ENCODE measurements at regions not wholly inside any gene's neighbourhood (a gene's known extent, or its start where the extent isn't known, plus 50 kb on each side); places are given as distances from the start of the nearest gene placed in this dataset.
"Not testable (repeated sequence)": the region's sequence is repeated elsewhere in the genome, so short reads cannot be mapped to it uniquely, and the experiment has no call there.

GRCh38 chr6:65997539-65997938 lies 290.5 kb upstream of the EYS start:
- no peak for DNase-seq (ENCODE audit: low spot score)

DNA sequence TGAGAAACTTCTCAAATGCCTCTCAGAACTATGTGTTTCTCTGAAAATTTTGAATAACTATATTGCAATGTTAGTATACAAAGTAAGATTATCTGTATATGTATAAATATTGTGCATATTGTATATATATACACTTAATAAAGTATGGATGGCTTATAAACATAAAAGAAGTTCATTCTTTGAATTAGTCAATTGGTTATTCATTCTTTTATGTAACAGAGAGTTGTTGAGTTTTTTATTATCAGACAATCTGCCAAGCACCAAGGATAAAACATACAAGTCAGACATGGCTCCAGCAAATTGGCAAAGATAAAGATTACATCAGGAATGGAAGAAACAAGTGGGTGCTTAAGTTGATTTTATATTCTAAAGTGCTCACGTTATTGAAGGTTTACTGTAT lies 289.1 kb upstream of the EYS start:
- no peak for DNase-seq (ENCODE audit: low spot score)

DNA sequence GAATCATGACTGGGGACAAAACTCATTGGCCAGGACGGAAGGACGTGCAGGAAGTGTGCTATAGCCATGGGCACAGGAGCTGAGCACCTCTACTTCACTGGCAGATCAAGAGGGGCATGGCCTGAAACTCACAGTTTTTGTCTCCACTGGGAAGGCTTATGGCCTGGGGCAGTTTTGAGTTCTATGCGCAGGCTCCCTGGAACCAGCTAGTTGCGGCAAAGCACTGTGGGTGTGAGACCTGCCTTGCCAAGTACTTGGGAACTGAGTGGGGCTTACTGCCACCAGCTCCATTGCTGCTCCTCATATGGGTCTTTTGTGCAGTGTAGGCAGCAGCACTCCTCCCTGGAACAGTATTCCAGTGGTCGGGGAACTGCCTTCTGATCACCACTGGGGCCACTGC lies 282.6 kb upstream of the EYS start:
- no peak for DNase-seq (ENCODE audit: low spot score)

DNA sequence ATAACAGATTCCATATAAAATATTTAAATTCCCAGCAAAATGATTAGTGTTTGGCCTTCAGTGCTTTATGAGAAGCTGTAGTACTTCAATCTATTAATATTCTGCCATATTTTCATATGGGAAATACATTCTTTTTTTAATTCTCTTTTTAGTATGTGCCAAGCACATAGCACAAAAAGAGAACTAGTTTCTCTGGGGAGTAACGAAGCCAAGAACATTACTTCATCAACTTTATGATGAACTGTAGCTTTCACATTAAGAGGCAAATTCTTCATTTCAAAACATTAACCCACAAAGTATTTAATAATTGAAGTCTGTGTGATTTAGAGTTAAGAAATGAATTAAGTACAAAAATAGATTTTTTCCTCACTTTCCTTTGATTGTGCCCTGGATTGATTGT lies 281.0 kb upstream of the EYS start:
- no peak for DNase-seq (ENCODE audit: low spot score)

- no peak for DNase-seq (ENCODE audit: low spot score)
Observed at GRCh38 chr6:65984089-65984488, 277.1 kb upstream of the EYS start.

DNA sequence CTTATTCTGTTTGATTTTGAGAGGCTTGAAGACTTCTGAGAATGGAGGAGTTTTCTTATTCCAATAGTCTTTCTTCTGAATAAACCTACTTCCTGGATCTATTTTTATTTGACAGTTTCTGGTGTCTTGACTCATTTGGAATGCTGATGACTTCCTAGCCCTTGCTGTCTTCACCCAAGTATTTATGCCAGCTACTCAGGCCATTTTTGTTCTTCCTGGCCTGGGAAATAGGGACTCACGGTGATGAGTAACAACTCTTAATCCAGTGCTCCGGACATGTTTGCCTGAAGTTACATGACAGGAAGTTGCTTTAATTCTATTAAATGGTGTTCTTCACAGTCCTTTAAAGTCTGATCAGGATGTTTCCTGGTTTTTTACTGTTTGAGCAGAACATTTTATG lies 272.1 kb upstream of the EYS start:
- DNase-seq (ENCODE audit: low spot score), result no peak

DNA sequence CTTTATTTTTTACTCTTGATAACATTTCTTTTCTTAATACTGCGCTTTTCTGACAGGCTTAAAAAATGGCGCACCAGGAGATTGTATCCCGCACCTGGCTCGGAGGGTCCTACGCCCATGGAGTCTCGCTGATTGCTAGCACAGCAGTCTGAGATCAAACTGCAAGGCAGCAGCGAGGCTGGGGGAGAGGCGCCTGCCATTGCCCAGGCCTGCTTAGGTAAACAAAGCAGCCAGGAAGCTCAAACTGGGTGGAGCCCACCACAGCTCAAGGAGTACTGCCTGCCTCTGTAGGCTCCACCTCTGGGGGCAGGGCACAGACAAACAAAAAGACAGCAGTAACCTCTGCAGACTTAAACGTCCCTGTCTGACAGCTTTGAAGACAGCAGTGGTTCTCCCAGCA lies 264.2 kb upstream of the EYS start:
- not testable (repeated sequence) for DNase-seq (ENCODE audit: low spot score)

DNA sequence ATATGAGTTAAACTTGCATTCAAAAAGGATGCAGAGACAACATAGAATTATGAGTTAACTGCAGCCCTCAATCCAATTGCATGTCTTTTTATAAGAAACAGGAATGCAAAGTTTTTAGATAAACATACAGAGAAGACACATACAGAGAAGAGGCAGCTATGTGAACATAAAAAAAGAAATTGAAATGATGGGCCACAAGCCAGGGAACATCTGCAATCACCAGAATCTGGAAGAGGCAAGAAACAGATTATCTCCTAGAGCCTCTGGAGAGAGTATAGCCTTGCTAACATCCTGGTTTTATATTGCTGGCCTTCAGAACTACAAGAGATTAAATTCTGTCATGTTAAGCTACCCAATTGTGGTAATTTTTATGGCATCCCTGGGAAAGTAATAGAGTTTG lies 257.2 kb upstream of the EYS start:
- DNase-seq (ENCODE audit: low spot score), result no peak

GRCh38 chr6:65955034-65955433 lies 248.0 kb upstream of the EYS start:
- DNase-seq (ENCODE audit: low spot score), result no peak

DNA sequence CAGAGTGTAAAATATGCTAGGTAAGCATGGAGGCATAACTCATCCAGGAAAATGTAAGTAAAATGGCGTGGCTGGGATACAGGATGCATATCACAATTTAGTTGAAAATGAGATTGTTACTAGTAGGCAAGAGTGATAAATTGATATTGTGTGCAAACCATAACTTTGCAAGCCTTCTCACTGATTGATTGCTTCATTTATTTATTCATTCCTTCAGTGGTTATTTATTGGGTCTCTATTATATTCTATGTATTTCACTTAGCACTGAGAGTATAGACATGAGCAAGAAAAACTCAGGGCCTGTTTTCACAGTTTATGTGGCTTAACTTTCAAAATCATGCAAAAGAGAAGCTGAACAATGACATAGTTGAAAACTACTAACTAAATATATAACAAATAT lies 241.0 kb upstream of the EYS start:
- no peak for DNase-seq (ENCODE audit: low spot score)

DNA sequence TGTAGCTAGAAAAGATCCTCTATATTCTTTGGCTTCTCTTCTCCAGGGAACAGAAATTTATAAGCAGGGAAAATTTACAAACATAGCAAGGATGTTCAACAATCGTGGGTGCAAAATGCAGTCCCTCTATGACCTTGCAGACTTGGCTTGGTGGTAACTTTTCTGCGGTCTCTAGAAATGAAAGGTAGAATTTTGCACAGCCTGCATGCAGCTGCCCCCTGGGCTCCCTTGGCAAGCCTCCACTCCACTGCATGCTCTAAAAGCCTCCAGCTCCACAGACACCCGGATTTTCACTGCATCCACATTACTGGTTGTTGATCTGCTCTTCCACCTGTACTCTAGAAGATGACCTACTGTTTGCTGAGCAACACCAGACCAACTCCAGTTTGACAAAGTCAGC lies 236.5 kb upstream of the EYS start:
- no peak for DNase-seq (ENCODE audit: low spot score)

- DNase-seq (ENCODE audit: low spot score), result no peak
Observed at GRCh38 chr6:65943051-65943450, 236.0 kb upstream of the EYS start.

DNA sequence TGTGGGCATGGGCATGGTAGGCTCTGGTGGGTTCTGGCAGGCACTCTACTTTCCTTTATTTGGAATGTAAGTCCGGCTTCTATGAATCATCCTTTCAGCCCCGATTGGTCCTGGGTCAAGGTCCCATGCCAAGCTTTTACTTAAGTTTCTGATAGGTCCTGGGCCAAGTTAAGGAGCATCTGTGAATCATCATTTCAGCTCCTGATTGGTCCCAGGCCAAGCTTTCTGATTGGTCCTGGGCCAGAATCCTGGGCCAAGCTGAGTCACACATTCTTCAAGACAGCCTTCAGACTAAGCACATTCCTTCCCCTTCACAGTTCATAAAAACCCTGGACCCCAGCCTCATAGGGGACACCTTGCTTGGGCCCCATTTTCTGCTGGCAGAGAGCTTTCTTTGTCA lies 231.0 kb upstream of the EYS start:
- no peak for DNase-seq (ENCODE audit: low spot score)

GRCh38 chr6:65935412-65935811 lies 228.4 kb upstream of the EYS start:
- no peak for DNase-seq (ENCODE audit: low spot score)

GRCh38 chr6:65933390-65933789 lies 226.4 kb upstream of the EYS start:
- no peak for DNase-seq (ENCODE audit: low spot score)

GRCh38 chr6:65927141-65927540 lies 220.1 kb upstream of the EYS start:
- DNase-seq (ENCODE audit: low spot score), result no peak

GRCh38 chr6:65924411-65924810 lies 217.4 kb upstream of the EYS start:
- DNase-seq (ENCODE audit: low spot score), result no peak

GRCh38 chr6:65922049-65922448 lies 215.0 kb upstream of the EYS start:
- no peak for DNase-seq (ENCODE audit: low spot score)

- DNase-seq (ENCODE audit: low spot score), result no peak
Observed at GRCh38 chr6:65908065-65908464, 201.0 kb upstream of the EYS start.

- DNase-seq (ENCODE audit: low spot score), result no peak
Observed at GRCh38 chr6:65903992-65904391, 197.0 kb upstream of the EYS start.

GRCh38 chr6:65900928-65901327 lies 193.9 kb upstream of the EYS start:
- DNase-seq (ENCODE audit: low spot score), result no peak

DNA sequence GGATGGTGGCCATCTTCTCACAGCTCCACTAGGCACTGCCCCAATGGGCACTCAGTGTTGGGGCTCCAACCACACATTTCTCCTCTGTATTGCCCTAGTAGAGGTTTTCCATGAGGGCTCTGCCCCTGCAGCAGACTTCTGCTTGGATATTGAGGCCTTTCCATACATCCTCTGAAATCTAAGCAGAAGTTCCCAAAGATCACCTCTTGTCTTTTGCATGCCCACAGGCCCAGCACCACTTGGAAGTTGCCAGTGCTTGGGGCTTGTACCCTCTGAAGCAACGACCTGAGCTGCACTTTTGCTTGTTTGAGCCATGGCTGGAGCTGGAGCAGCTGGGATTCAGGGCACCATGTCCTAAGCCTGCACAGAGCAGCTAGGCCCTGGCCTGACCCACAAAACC lies 189.1 kb upstream of the EYS start:
- no peak for DNase-seq (ENCODE audit: low spot score)

DNA sequence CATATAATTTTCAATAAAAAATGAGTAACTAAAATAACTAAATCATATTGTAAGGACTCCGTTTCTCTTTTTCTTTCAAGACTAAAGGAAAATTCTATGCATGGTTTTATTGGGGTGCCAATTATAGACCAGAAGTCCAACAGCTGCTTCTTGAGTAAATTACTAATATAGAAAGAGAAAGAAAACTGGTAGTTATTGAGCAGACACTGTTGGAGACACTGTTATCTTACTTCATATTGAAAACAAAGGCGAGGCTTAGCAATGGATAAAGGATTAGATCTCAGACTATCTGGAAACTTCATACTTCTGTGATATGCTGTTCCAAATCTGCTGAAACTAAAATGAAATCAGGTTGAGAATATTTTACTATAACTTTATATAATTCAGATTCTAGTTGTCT lies 169.6 kb upstream of the EYS start:
- no peak for DNase-seq (ENCODE audit: low spot score)

DNA sequence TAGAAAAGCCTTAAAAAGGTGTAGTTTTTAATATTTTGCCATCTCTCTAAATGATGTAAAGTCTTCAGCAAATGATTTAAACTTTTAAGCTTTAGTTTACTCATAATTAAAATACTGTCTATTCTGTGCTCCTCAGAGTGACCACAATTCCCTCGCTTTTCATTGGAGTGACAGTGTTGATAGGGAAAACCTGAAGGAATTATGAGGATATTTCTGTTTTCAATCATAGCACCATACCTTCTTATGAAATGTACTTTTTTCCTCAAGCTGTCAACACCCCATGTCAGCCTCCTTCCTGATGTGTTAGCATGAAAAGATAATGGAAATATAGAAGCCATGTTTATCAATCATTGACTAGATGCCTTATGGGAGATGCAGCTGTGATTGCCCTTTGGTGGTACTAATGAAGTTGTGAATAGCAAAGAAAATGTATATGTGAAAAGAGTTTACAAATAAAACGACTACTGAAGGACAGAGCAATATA lies 145.4 kb upstream of the EYS start:
- no peak for DNase-seq (ENCODE audit: low spot score)

DNA sequence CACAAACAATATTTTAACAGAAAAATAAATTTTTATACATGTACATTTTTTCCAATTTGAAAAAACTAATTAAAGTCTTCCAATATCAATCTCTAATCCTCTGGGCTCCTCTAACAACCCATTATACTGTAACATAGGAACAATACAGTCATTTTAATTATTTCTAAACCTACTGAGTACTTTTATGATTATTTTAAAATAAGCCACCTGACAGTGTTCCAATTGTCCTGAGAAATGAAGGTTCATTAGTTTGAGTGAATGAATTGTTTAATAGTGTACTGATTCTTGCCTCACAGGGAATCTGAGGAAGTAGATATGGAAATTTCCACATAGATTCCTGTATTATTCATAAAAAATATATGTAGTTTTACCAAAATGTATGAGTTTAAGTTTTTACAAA lies 123.1 kb upstream of the EYS start:
- DNase-seq (ENCODE audit: low spot score), result no peak
